ENCODE measurements at regions not wholly inside any gene's neighbourhood (a gene's known extent, or its start where the extent isn't known, plus 50 kb on each side); places are given as distances from the start of the nearest gene placed in this dataset.
A peak's percentile ranks its signal among the peaks of the same experiment; 100 is the strongest.

DNA sequence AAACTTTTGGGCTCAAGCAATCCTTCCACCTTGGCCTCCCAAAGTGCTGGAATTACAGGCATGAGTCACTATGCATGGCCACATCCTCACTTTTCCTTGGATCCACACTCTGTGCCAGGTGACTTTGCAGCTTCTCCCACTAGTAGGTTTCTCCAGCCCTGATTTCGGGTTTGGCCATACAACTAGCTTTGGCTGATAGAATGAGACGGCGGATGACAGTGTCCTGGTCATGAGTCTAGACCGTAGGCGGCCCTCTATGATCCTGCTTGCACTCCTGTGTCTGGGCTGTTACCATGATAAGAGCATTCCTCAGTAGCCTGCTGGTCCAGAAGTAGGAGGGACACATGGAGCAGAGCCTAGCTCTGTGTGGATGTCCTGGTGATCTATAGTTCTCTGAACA, 112.5 kb upstream of the KL start:
- no peak overlapping the region for H3K4me3 Mint-ChIP-seq
- peaks cover 19% of the 10 kb centered on the region for H3K4me1 Mint-ChIP-seq (ENCODE audit: low read depth)
- no peak for DNase-seq
- H3K27me3 Mint-ChIP-seq, result peaks cover 29% of the 10 kb centered on the region
- intact Hi-C loops (cut with micrococcal nuclease), result loop anchor here (2.0 kb wide), 5 partner anchors 25 to 735 kb away; partner anchors contain the start of gene PDS5B
- no peak overlapping the region for H3K27ac Mint-ChIP-seq
- POLR2A ChIA-PET, result no interaction called here
- CTCF ChIA-PET, result no interaction called here
- H3K36me3 Mint-ChIP-seq, result no peaks in the 10 kb centered on the region
- H3K9me3 Mint-ChIP-seq, result no peaks in the 10 kb centered on the region

GRCh38 chr13:32904266-32904665, 112.0 kb upstream of the KL start:
- no peak for DNase-seq
- H3K27ac Mint-ChIP-seq, result no peak overlapping the region
- ChIA-PET CTCF (no interaction called here), POLR2A (no interaction called here)
- H3K27me3 Mint-ChIP-seq, result peaks cover 32% of the 10 kb centered on the region
- H3K4me1 Mint-ChIP-seq (ENCODE audit: low read depth), result peaks cover 19% of the 10 kb centered on the region
- intact Hi-C loops (cut with micrococcal nuclease), result loop anchor here (2.0 kb wide), 5 partner anchors 25 to 735 kb away; partner anchors contain the start of gene PDS5B
- no peaks in the 10 kb centered on the region for H3K9me3 Mint-ChIP-seq
- H3K36me3 Mint-ChIP-seq, result no peaks in the 10 kb centered on the region
- no peak overlapping the region for H3K4me3 Mint-ChIP-seq

DNA sequence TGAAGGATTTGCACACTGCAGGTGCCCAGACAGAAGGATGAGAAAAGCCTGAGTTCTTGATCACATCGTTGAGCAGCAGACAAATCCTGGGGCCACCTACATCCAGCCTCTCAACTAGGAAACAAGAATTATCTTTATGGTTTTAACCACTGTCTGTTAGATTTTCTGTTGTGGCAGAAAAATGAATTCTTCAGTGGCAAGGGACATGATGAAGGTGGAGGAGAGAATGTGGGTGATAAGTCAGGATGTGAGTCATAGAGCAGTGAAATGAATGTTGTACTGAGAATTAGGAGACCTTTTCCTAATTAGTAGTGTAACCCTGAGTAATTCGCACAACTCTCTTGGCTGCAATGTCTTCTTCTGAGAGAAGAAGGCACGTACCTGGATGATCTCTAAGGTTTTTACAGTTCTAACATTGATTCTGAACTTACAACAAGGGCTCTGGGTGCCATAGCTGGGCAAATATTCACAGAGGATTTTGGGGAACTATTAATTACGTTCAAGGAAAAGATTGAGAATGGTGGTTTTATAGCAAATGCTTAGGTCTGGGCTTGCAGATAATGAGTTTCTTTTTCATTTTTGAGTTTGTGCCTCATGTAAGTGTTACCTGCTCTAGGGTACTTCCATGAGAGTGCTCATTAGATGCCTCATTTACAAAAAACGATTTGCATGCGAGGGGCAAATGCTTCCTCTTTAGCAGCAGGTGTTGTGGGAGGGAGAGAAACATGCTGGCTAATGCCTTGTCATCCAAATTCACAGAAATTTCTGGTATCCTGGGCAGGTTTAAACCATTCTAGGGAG, 111.0 kb upstream of the KL start:
- POLR2A ChIA-PET, result no interaction called here
- intact Hi-C loops (cut with micrococcal nuclease), result loop anchor here (1.0 to 2.0 kb wide), 11 partner anchors 12 to 734 kb away; partner anchors contain the start of genes N4BP2L2 and PDS5B
- Mint-ChIP-seq H3K4me3 (peak overlapping the region; percentile 44), H3K27ac (peak overlapping the region; percentile 87), H3K27me3 (peaks cover 33% of the 10 kb centered on the region), H3K9me3 (no peaks in the 10 kb centered on the region), H3K36me3 (no peaks in the 10 kb centered on the region), H3K4me1 (ENCODE audit: low read depth) (peaks cover 19% of the 10 kb centered on the region)
- DNase-seq, result peak; percentile 40
- CTCF ChIA-PET, result interaction anchor here (1.0 kb wide), 1 partner anchor 266 kb away, joined by 3 read pairs; no protein-coding TSS in a partner anchor

GRCh38 chr13:32905864-32906180, 110.4 kb upstream of the KL start:
- CTCF ChIA-PET, result interaction anchor here (1.0 to 1.2 kb wide), 2 partner anchors 266 to 320 kb away, joined by 3 read pairs; no protein-coding TSS in a partner anchor
- no peaks in the 10 kb centered on the region for H3K36me3 Mint-ChIP-seq

GRCh38 chr13:32907211-32907610, 109.0 kb upstream of the KL start:
- Mint-ChIP-seq H3K4me1 (ENCODE audit: low read depth) (peaks cover 19% of the 10 kb centered on the region), H3K36me3 (no peaks in the 10 kb centered on the region), H3K9me3 (no peaks in the 10 kb centered on the region), H3K27me3 (peaks cover 31% of the 10 kb centered on the region), H3K27ac (no peak overlapping the region), H3K4me3 (no peak overlapping the region)
- POLR2A ChIA-PET, result interaction anchor here (1.1 kb wide), 1 partner anchor 10 kb away, joined by 3 read pairs; no protein-coding TSS in a partner anchor
- no peak for DNase-seq
- CTCF ChIA-PET, result interaction anchor here (1.1 kb wide), 1 partner anchor 19 kb away, joined by 3 read pairs; no protein-coding TSS in a partner anchor
- intact Hi-C loops (cut with micrococcal nuclease), result no loop called here

More at GRCh38 chr13:32905864-32906180, 110.4 kb upstream of the KL start:
- Mint-ChIP-seq H3K9me3 (no peaks in the 10 kb centered on the region), H3K4me1 (ENCODE audit: low read depth) (peaks cover 19% of the 10 kb centered on the region), H3K27ac (peak overlapping the region; percentile 87), H3K27me3 (peaks cover 34% of the 10 kb centered on the region), H3K4me3 (peak overlapping the region; percentile 44)
- intact Hi-C loops (cut with micrococcal nuclease), result loop anchor here (1.0 to 2.0 kb wide), 11 partner anchors 11 to 733 kb away; partner anchors contain the start of genes N4BP2L2 and PDS5B
- DNase-seq, result no peak
- POLR2A ChIA-PET, result no interaction called here

- intact Hi-C loops (cut with micrococcal nuclease), result no loop called here
- H3K4me1 Mint-ChIP-seq (ENCODE audit: low read depth), result peaks cover 7% of the 10 kb centered on the region
- no peak overlapping the region for H3K4me3 Mint-ChIP-seq
- ChIA-PET CTCF (interaction anchor here (0.8 to 2.0 kb wide), 2 partner anchors 9 to 260 kb away, joined by 3 to 6 read pairs; no protein-coding TSS in a partner anchor), POLR2A (no interaction called here)
- no peak overlapping the region for H3K27ac Mint-ChIP-seq
- H3K27me3 Mint-ChIP-seq, result peaks cover 21% of the 10 kb centered on the region
- DNase-seq, result no peak
- H3K36me3 Mint-ChIP-seq, result no peaks in the 10 kb centered on the region
- no peaks in the 10 kb centered on the region for H3K9me3 Mint-ChIP-seq
Observed at GRCh38 chr13:32910530-32910929, 105.7 kb upstream of the KL start.

DNA sequence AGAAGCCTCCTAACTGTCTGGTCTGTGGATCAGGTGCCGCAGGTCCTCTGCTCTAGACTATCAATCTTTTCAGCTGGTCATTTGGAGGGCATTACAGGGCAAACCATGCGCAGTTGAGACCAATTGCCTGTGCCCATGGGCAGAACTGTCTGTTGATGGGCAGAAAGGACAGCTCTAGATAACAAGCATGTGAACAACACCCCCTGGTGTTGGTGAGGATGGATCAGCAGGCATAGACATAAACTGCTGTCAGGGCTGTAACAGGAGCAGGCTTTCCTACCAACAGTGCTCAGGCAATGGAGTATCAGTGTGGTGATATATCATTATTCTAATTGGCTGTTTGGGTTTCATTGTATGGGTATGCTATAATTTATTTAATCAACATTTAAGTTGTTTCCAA, 104.7 kb upstream of the KL start:
- H3K4me3 Mint-ChIP-seq, result no peak overlapping the region
- ChIA-PET POLR2A (interaction anchor here (0.6 kb wide), 1 partner anchor 201 kb away, joined by 3 read pairs; no protein-coding TSS in a partner anchor), CTCF (interaction anchor here (0.6 to 2.0 kb wide), 6 partner anchors 10 to 264 kb away, joined by 3 to 6 read pairs (median 4); no protein-coding TSS in a partner anchor)
- DNase-seq, result peak; percentile 34
- H3K27ac Mint-ChIP-seq, result no peak overlapping the region
- H3K27me3 Mint-ChIP-seq, result peaks cover 22% of the 10 kb centered on the region
- no peaks in the 10 kb centered on the region for H3K4me1 Mint-ChIP-seq (ENCODE audit: low read depth)
- intact Hi-C loops (cut with micrococcal nuclease), result loop anchor here (1.0 kb wide), 1 partner anchor 324 kb away; no protein-coding TSS in a partner anchor
- no peaks in the 10 kb centered on the region for H3K36me3 Mint-ChIP-seq
- H3K9me3 Mint-ChIP-seq, result peaks cover 2% of the 10 kb centered on the region

DNA sequence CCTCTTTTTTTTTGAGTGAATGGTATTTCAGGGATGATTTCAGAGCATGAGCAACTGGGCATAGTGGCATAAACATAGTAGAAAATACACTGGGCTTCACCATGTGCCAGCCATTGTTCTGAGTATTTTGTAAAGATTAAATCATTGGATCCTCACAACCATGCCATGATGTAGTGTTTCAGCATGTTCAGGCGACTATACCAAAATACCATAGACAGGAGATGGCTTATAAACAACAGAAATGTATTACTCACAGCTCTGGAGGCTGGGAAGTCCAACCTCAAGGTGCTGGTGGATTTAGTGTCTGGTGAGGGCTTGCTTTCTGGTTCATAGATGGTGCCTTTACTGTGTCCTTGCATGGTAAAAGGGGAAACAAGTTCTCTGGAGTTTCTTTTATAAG, 101.5 kb upstream of the KL start:
- ChIA-PET CTCF (interaction anchor here (0.6 to 0.9 kb wide), 2 partner anchors 360 to 1194 kb away, joined by 3 read pairs; no protein-coding TSS in a partner anchor), POLR2A (no interaction called here)
- Mint-ChIP-seq H3K36me3 (no peaks in the 10 kb centered on the region), H3K4me3 (no peak overlapping the region), H3K27ac (no peak overlapping the region), H3K4me1 (ENCODE audit: low read depth) (peaks cover 13% of the 10 kb centered on the region), H3K9me3 (peaks cover 13% of the 10 kb centered on the region), H3K27me3 (peaks cover 11% of the 10 kb centered on the region)
- DNase-seq, result no peak
- intact Hi-C loops (cut with micrococcal nuclease), result loop anchor here (2.0 to 5.0 kb wide), 3 partner anchors 103 to 808 kb away; partner anchors contain the start of gene KL

DNA sequence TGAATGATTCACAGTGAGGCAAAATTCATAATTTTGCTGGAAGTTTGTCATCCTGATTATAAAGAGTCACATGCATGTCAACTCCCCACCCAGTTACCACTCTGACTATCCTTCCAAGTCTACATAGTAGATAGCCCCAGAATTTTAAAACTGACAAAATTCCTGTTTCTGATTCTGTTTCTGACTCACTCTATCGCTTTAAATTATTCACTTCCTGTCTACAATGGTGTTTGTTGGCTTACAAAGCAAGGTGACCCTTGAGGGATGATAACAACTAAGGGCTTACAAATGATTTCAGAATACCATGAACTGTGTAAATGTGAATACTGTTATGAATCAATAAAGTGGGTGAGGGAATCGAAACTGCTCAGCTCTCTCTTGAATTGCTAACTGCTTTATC, 98.7 kb upstream of the KL start:
- Mint-ChIP-seq H3K4me1 (ENCODE audit: low read depth) (peaks cover 13% of the 10 kb centered on the region), H3K9me3 (peaks cover 13% of the 10 kb centered on the region), H3K4me3 (no peak overlapping the region), H3K27me3 (peaks cover 8% of the 10 kb centered on the region), H3K27ac (no peak overlapping the region), H3K36me3 (no peaks in the 10 kb centered on the region)
- DNase-seq, result peak; percentile 13
- ChIA-PET POLR2A (no interaction called here), CTCF (interaction anchor here (1.3 kb wide), 1 partner anchor 181 kb away, joined by 3 read pairs; no protein-coding TSS in a partner anchor)
- intact Hi-C loops (cut with micrococcal nuclease), result loop anchor here (1.0 to 5.0 kb wide), 4 partner anchors 12 to 805 kb away; partner anchors contain the start of gene KL

DNA sequence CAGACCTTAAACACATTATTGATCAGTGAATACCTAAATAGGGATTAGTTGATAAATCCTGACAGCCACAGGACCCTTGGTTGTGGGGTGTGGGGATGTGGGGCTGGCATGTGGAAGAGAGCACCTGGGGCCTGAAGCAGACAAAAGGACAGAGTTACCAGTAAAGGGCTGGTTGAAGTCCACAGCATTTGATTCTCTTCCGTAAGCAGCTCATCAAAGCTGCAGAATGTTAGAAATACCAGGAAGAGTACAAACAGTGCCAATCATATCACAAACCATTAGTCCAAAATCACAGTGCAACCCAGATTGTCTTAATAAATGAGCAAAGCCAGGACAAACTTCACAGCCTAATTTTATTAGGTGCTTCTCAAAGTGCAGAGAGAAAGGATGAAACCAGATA, 92.5 kb upstream of the KL start:
- Mint-ChIP-seq H3K4me3 (no peak overlapping the region), H3K27me3 (no peaks in the 10 kb centered on the region), H3K36me3 (no peaks in the 10 kb centered on the region), H3K9me3 (no peaks in the 10 kb centered on the region), H3K4me1 (ENCODE audit: low read depth) (no peaks in the 10 kb centered on the region), H3K27ac (no peak overlapping the region)
- CTCF ChIA-PET, result no interaction called here
- no peak for DNase-seq
- intact Hi-C loops (cut with micrococcal nuclease), result no loop called here
- POLR2A ChIA-PET, result no interaction called here

DNA sequence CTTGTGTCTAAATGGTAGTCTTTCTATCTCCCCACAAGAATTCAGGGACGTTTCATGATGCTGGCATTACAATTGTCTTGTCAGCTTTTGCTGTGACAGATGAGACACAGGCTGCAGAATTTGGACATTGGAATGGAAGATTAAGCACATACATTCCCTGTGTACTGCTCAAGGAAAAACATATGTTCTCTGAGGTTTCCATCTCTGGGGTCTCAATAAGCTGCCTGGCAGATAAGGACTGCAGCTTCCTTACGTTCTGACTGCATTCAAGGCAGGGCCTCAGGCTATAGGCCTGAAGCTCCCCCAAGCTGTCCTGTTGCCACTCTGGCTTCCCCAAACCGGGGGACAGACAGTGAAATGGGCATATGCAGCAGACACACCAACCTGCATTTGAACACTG, 91.3 kb upstream of the KL start:
- intact Hi-C loops (cut with micrococcal nuclease), result no loop called here

DNA sequence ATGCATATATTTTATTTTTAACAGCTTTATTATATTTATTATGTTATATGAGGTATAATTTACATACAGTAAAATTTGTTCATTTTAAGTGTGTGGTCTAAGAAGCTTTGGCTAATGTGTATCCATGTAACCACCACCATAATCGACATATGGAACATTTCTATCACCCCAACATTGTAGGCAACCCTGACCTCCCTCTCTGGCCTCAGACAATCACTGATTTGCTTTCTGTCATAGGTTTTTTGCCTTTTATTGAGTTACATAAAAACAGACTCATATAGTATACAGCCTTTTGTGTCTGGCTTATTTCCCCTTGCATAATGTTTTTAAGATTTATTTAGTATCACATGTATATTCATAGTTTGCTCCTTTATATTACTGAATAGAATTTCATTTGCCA, 90.7 kb upstream of the KL start:
- H3K27ac Mint-ChIP-seq, result no peak overlapping the region
- no peaks in the 10 kb centered on the region for H3K9me3 Mint-ChIP-seq
- no peak overlapping the region for H3K4me3 Mint-ChIP-seq
- no peaks in the 10 kb centered on the region for H3K36me3 Mint-ChIP-seq
- POLR2A ChIA-PET, result no interaction called here
- H3K27me3 Mint-ChIP-seq, result peaks cover 2% of the 10 kb centered on the region
- intact Hi-C loops (cut with micrococcal nuclease), result no loop called here
- CTCF ChIA-PET, result interaction anchor here (0.7 kb wide), 1 partner anchor 18 kb away, joined by 3 read pairs; no protein-coding TSS in a partner anchor
- H3K4me1 Mint-ChIP-seq (ENCODE audit: low read depth), result no peaks in the 10 kb centered on the region
- no peak for DNase-seq

More for the DNA sequence above, 91.3 kb upstream of the KL start:
- CTCF ChIA-PET, result no interaction called here
- DNase-seq, result no peak
- POLR2A ChIA-PET, result no interaction called here
- Mint-ChIP-seq H3K27me3 (no peaks in the 10 kb centered on the region), H3K9me3 (no peaks in the 10 kb centered on the region), H3K27ac (no peak overlapping the region), H3K4me3 (no peak overlapping the region), H3K4me1 (ENCODE audit: low read depth) (no peaks in the 10 kb centered on the region), H3K36me3 (no peaks in the 10 kb centered on the region)

Data from activated CD4-positive, alpha-beta memory T cell treated with anti-CD3 and anti-CD28 coated beads for 36 hours (primary cell).